ENCODE measurements at regions not wholly inside any gene's neighbourhood (a gene's known extent, or its start where the extent isn't known, plus 50 kb on each side); places are given as distances from the start of the nearest gene placed in this dataset.

DNA sequence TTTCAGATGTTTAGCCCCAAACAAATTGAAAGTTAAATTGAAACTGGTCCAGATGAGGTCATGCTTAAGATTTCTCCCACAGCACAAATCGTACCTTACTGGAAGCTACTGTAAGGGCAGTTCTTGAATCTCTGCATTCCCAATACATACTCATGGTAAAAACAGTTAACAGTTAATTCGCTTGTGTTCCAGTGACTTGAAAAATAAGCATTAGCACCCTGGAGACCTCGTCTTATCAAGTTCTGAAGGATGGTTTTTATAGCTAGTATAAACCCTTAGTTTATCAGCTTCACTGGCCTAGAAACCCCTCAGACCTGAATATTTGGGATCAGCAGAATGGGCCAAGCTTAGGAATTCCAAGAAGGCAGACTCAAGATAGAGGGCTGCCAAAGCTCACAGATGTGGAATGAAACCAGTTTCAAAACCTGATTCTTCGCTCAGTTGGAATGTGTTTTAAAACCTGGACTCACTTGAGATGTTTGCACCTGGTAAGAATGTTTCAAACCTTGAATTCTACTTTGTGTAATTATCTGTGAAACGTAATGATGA lies 103.6 kb downstream of the C9orf152 start:
- ATAC-seq, result peak; percentile 51

DNA sequence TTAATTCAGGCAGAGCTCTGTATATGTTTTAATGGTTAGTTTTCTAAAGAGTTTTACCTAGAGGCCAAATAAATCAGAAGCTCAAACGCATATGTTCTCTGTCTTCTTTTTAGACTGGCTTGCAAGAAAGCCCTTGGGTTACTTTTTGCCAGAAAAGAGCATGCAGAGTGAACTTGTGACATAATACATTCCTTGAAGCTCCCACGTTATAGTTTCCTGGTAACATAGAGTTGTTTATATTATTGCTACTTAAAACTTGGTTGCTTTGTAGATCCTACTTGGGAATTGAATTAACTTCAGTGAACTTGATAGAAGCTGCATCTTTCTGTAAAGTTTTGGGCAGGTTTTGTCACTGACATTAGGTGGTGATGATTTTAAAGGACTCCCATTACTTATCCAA lies 102.9 kb downstream of the C9orf152 start:
- TF ChIP-seq OSR1 (CRISPR knock-in tag; IDR thresholded peaks at IDR 0.05) (no peak), BACH2 (CRISPR knock-in tag; IDR thresholded peaks at IDR 0.05; ENCODE audit: borderline replicate concordance) (no peak), GLIS3 (CRISPR knock-in tag; IDR thresholded peaks at IDR 0.05) (no peak), TSHZ2 (CRISPR knock-in tag; IDR thresholded peaks at IDR 0.05) (no peak), ZFP30 (CRISPR knock-in tag; IDR thresholded peaks at IDR 0.05) (no peak), TOX (CRISPR knock-in tag; IDR thresholded peaks at IDR 0.05; ENCODE audit: borderline replicate concordance) (no peak), ARNTL (CRISPR knock-in tag; IDR thresholded peaks at IDR 0.05; ENCODE audit: borderline replicate concordance, low read depth) (no peak), POU6F1 (CRISPR knock-in tag; IDR thresholded peaks at IDR 0.05; ENCODE audit: borderline replicate concordance, low read depth) (no peak), PPARA (CRISPR knock-in tag; IDR thresholded peaks at IDR 0.05; ENCODE audit: borderline replicate concordance) (no peak), ZFP3 (CRISPR knock-in tag; IDR thresholded peaks at IDR 0.05) (no peak), RARB (CRISPR knock-in tag; IDR thresholded peaks at IDR 0.05) (no peak), ISL1 (CRISPR knock-in tag; IDR thresholded peaks at IDR 0.05) (no peak)
- peak; percentile 29; the same call in 2 of the 3 replicates for ATAC-seq

More for the DNA sequence above, 103.6 kb downstream of the C9orf152 start:
- 0 out of 2 replicates have a peak, but pooled peaks have one; percentile 9 for TF ChIP-seq ISL1 (CRISPR knock-in tag; IDR thresholded peaks at IDR 0.05)
- no peak for TF ChIP-seq CSDC2 (CRISPR knock-in tag; IDR thresholded peaks at IDR 0.05)
- no peak for TF ChIP-seq ZNF565 (CRISPR knock-in tag; conservative IDR thresholded peaks at IDR 0.05; ENCODE audit: low read depth)
- no peak for TF ChIP-seq TOX (CRISPR knock-in tag; IDR thresholded peaks at IDR 0.05; ENCODE audit: borderline replicate concordance)
- TF ChIP-seq, protein P1, sequence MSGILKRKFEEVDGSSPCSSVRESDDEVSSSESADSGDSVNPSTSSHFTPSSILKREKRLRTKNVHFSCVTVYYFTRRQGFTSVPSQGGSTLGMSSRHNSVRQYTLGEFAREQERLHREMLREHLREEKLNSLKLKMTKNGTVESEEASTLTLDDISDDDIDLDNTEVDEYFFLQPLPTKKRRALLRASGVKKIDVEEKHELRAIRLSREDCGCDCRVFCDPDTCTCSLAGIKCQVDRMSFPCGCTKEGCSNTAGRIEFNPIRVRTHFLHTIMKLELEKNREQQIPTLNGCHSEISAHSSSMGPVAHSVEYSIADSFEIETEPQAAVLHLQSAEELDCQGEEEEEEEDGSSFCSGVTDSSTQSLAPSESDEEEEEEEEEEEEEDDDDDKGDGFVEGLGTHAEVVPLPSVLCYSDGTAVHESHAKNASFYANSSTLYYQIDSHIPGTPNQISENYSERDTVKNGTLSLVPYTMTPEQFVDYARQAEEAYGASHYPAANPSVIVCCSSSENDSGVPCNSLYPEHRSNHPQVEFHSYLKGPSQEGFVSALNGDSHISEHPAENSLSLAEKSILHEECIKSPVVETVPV (CRISPR knock-in tag; IDR thresholded peaks at IDR 0.05), result no peak
- no peak for TF ChIP-seq OSR1 (CRISPR knock-in tag; IDR thresholded peaks at IDR 0.05)
- no peak for TF ChIP-seq ZFP30 (CRISPR knock-in tag; IDR thresholded peaks at IDR 0.05)

DNA sequence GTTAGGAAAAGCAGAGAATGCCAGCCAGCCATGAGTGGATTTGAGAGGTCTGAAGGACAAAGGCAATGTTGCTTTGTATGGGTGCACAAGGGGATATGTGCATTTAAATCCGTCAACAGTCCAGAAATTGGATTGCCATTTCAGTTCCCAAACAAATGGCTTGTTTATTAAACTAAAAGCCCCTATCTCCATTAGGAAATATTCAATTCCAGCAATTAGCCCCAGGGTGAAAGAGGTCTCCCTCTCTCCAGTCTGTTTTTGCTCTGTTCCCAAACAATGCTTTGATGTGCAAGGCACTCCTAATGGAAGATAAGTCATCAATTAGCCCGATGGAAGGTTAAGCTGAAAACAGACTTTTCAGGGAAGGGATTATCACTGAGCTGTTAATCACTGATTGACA lies 101.3 kb downstream of the C9orf152 start:
- no peak for ATAC-seq
- TF ChIP-seq OSR1 (CRISPR knock-in tag; IDR thresholded peaks at IDR 0.05) (no peak), TCF4 (CRISPR knock-in tag; IDR thresholded peaks at IDR 0.05; ENCODE audit: borderline replicate concordance) (0 out of 2 replicates have a peak, but pooled peaks have one; percentile 20)

DNA sequence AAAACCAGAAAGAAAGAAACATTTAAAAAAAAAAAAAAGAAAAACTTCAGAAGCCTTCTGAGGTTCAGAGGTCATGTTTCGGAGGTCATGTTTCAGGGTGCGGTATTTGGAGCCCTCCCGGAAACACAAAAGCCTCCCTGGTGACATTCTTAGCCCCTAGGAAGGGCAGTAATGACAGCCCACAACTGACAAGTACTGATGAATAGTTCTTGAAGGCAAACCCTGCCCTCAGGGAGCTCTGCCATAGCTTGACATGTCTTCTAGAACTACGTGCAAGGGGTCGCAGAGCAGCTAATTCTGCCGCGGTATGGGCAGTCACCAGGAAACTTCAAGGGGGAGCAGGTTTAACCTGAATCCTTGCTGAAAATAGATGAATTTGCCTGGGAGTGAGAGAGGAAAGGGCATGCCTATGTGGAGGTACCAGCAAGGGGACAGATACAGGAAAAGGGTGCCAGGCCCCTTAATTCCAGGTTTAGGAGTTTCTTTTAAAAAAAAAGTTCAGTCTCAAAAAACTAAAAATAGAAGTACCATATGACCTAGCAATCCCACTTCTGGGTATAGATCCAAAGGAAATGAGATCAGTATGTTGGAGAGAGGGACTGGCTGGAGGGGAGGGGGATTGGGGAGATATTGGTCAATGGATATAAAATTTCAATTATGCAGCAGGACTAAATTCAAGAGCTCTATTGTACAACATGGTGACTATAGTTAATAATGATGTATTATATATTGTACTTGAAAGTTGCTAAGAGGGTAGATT lies 98.4 kb downstream of the C9orf152 start:
- ATAC-seq, result no peak
- TF ChIP-seq ZC3H10 (CRISPR knock-in tag; IDR thresholded peaks at IDR 0.05) (no peak), PPARA (CRISPR knock-in tag; IDR thresholded peaks at IDR 0.05; ENCODE audit: borderline replicate concordance) (no peak), ESRRG (CRISPR knock-in tag; IDR thresholded peaks at IDR 0.05) (no peak), BACH2 (CRISPR knock-in tag; IDR thresholded peaks at IDR 0.05; ENCODE audit: borderline replicate concordance) (no peak), ZNF70 (CRISPR knock-in tag; IDR thresholded peaks at IDR 0.05) (no peak), RARB (CRISPR knock-in tag; IDR thresholded peaks at IDR 0.05) (no peak), ARNTL (CRISPR knock-in tag; IDR thresholded peaks at IDR 0.05; ENCODE audit: borderline replicate concordance, low read depth) (no peak), SNAI2 (CRISPR knock-in tag; IDR thresholded peaks at IDR 0.05) (no peak), TOX (CRISPR knock-in tag; IDR thresholded peaks at IDR 0.05; ENCODE audit: borderline replicate concordance) (no peak), TSHZ2 (CRISPR knock-in tag; IDR thresholded peaks at IDR 0.05) (no peak), ZFP3 (CRISPR knock-in tag; IDR thresholded peaks at IDR 0.05) (no peak)
- TF ChIP-seq, protein P1 (CRISPR knock-in tag; IDR thresholded peaks at IDR 0.05), result no peak
- TF ChIP-seq, protein P2, sequence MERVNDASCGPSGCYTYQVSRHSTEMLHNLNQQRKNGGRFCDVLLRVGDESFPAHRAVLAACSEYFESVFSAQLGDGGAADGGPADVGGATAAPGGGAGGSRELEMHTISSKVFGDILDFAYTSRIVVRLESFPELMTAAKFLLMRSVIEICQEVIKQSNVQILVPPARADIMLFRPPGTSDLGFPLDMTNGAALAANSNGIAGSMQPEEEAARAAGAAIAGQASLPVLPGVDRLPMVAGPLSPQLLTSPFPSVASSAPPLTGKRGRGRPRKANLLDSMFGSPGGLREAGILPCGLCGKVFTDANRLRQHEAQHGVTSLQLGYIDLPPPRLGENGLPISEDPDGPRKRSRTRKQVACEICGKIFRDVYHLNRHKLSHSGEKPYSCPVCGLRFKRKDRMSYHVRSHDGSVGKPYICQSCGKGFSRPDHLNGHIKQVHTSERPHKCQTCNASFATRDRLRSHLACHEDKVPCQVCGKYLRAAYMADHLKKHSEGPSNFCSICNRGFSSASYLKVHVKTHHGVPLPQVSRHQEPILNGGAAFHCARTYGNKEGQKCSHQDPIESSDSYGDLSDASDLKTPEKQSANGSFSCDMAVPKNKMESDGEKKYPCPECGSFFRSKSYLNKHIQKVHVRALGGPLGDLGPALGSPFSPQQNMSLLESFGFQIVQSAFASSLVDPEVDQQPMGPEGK (CRISPR knock-in tag; IDR thresholded peaks at IDR 0.05; ENCODE audit: borderline replicate concordance), result no peak
